Mucosa of rectum (tissue), 2 donors: ENCODE measurements at regions not wholly inside any gene's neighbourhood (a gene's known extent, or its start where the extent isn't known, plus 50 kb on each side); places are given as distances from the start of the nearest gene placed in this dataset.
"Not testable (repeated sequence)": the region's sequence is repeated elsewhere in the genome, so short reads cannot be mapped to it uniquely, and the experiment has no call there.

Experiments used
- H3K27ac ChIP-seq, 2 donors: one replicate each; pipeline ENCODE4 v1.7.0; 2013; ENCODE audit warnings: inconsistent platforms in 2 of 2, low read depth in 2 of 2, low read length in 2 of 2
- H3K27me3 ChIP-seq, 2 donors: one replicate each; pipeline ENCODE4 v1.7.0; 2013; ENCODE audit warnings: low read length in 2 of 2; ENCODE audit not compliant: control insufficient read depth in 2 of 2, insufficient read depth in 2 of 2
- H3K36me3 ChIP-seq, 2 donors: one replicate each; pipeline ENCODE4 v1.7.0; 2013; ENCODE audit warnings: low read length in 2 of 2; ENCODE audit not compliant: control insufficient read depth in 2 of 2, insufficient read depth in 2 of 2
- H3K4me1 ChIP-seq, 2 donors: one replicate each; pipeline ENCODE4 v1.7.0; 2013; ENCODE audit warnings: low read length in 2 of 2, mild to moderate bottlenecking in 1 of 2; ENCODE audit not compliant: control insufficient read depth in 2 of 2, insufficient read depth in 2 of 2
- H3K4me3 ChIP-seq, 2 donors: one replicate each; pipeline ENCODE4 v1.7.0; 2013; ENCODE audit warnings: low read length in 2 of 2
- H3K9ac ChIP-seq, 2 donors: one replicate each; pipeline ENCODE4 v1.7.0; 2013; ENCODE audit warnings: low read length in 2 of 2, low read depth in 1 of 2, mild to moderate bottlenecking in 1 of 2
- H3K9me3 ChIP-seq, 2 donors: one replicate each; pipeline ENCODE4 v1.7.0; 2013; ENCODE audit warnings: low read length in 2 of 2; ENCODE audit not compliant: control insufficient read depth in 2 of 2
- donor health status: healthy.
- donor health status: Normal muscosa, but diverticular disease.

GRCh38 chr14:58769011-58769643, 131.4 kb downstream of the DACT1 start:
- Histone ChIP-seq H3K9ac (no peak overlapping the region), H3K4me3 (no peak overlapping the region)

GRCh38 chr14:58769771-58770170, 132.0 kb downstream of the DACT1 start:
- no peak overlapping the region for H3K9ac ChIP-seq
- H3K27me3 ChIP-seq, result no peaks in the 10 kb centered on the region
- no peaks in the 10 kb centered on the region for H3K9me3 ChIP-seq
- no peaks in the 10 kb centered on the region for H3K36me3 ChIP-seq
- peaks cover 0 to 32% of the 10 kb centered on the region in 2 donors for H3K4me1 ChIP-seq
- H3K27ac ChIP-seq, result no peak overlapping the region
- no peak overlapping the region for H3K4me3 ChIP-seq

More at GRCh38 chr14:58769011-58769643, 131.4 kb downstream of the DACT1 start:
- H3K27me3 ChIP-seq, result no peaks in the 10 kb centered on the region
- no peaks in the 10 kb centered on the region for H3K36me3 ChIP-seq
- peaks cover 0 to 32% of the 10 kb centered on the region in 2 donors for H3K4me1 ChIP-seq
- no peak overlapping the region for H3K27ac ChIP-seq
- no peaks in the 10 kb centered on the region for H3K9me3 ChIP-seq

GRCh38 chr14:58770491-58770982, 132.8 kb downstream of the DACT1 start:
- Histone ChIP-seq H3K36me3 (no peaks in the 10 kb centered on the region), H3K27me3 (no peaks in the 10 kb centered on the region), H3K9ac (no peak overlapping the region), H3K4me3 (no peak overlapping the region), H3K9me3 (no peaks in the 10 kb centered on the region), H3K4me1 (peaks cover 0 to 32% of the 10 kb centered on the region in 2 donors), H3K27ac (peak overlapping the region; percentile 35 to 58)

- H3K9me3 ChIP-seq, result no peaks in the 10 kb centered on the region
- H3K9ac ChIP-seq, result no peak overlapping the region
- no peak overlapping the region for H3K4me3 ChIP-seq
- H3K4me1 ChIP-seq, result peaks cover 0 to 32% of the 10 kb centered on the region in 2 donors
- H3K27me3 ChIP-seq, result no peaks in the 10 kb centered on the region
- H3K36me3 ChIP-seq, result no peaks in the 10 kb centered on the region
- H3K27ac ChIP-seq, result peak overlapping the region; percentile 26 to 58
Observed at GRCh38 chr14:58771016-58771415, 133.3 kb downstream of the DACT1 start.

GRCh38 chr14:58772116-58772515, 134.4 kb downstream of the DACT1 start:
- Histone ChIP-seq H3K27ac (no peak overlapping the region), H3K4me1 (peaks cover 0 to 32% of the 10 kb centered on the region in 2 donors), H3K36me3 (no peaks in the 10 kb centered on the region), H3K4me3 (no peak overlapping the region), H3K27me3 (no peaks in the 10 kb centered on the region), H3K9me3 (no peaks in the 10 kb centered on the region), H3K9ac (no peak overlapping the region)

GRCh38 chr14:58772794-58773620, 135.2 kb downstream of the DACT1 start:
- Histone ChIP-seq H3K4me1 (peaks cover 0 to 32% of the 10 kb centered on the region in 2 donors), H3K36me3 (no peaks in the 10 kb centered on the region), H3K27me3 (no peaks in the 10 kb centered on the region), H3K4me3 (no peak overlapping the region), H3K9me3 (no peaks in the 10 kb centered on the region), H3K27ac (no peak overlapping the region), H3K9ac (no peak overlapping the region)

GRCh38 chr14:58774531-58774930, 136.8 kb downstream of the DACT1 start:
- H3K27ac ChIP-seq, result no peak overlapping the region
- no peak overlapping the region for H3K4me3 ChIP-seq

GRCh38 chr14:58775130-58775529, 137.4 kb downstream of the DACT1 start:
- H3K9me3 ChIP-seq, H3K4me3 ChIP-seq, H3K36me3 ChIP-seq, H3K27ac ChIP-seq, H3K9ac ChIP-seq, H3K27me3 ChIP-seq: not testable (repeated sequence)
- H3K4me1 ChIP-seq, result peaks cover 0 to 28% of the 10 kb centered on the region in 2 donors

More at GRCh38 chr14:58774531-58774930, 136.8 kb downstream of the DACT1 start:
- H3K4me1 ChIP-seq, result peaks cover 0 to 30% of the 10 kb centered on the region in 2 donors
- H3K9me3 ChIP-seq, result no peaks in the 10 kb centered on the region
- no peaks in the 10 kb centered on the region for H3K27me3 ChIP-seq
- no peak overlapping the region for H3K9ac ChIP-seq
- H3K36me3 ChIP-seq, result no peaks in the 10 kb centered on the region

- no peaks in the 10 kb centered on the region for H3K36me3 ChIP-seq
- no peak overlapping the region for H3K27ac ChIP-seq
- H3K9me3 ChIP-seq, result no peaks in the 10 kb centered on the region
- no peak overlapping the region for H3K9ac ChIP-seq
- no peak overlapping the region for H3K4me3 ChIP-seq
- no peaks in the 10 kb centered on the region for H3K27me3 ChIP-seq
- H3K4me1 ChIP-seq, result peaks cover 0 to 17% of the 10 kb centered on the region in 2 donors
Observed at GRCh38 chr14:58776516-58776915, 138.8 kb downstream of the DACT1 start.

- Histone ChIP-seq H3K9me3 (no peaks in the 10 kb centered on the region), H3K4me3 (no peak overlapping the region)
Observed at GRCh38 chr14:58777541-58777979, 139.8 kb downstream of the DACT1 start.

More at GRCh38 chr14:58777541-58777979, 139.8 kb downstream of the DACT1 start:
- Histone ChIP-seq H3K27ac (no peak overlapping the region), H3K27me3 (no peaks in the 10 kb centered on the region), H3K4me1 (peaks cover 0 to 10% of the 10 kb centered on the region in 2 donors), H3K9ac (no peak overlapping the region), H3K36me3 (no peaks in the 10 kb centered on the region)
